HG02798 (cell line): ENCODE measurements at regions not wholly inside any gene's neighbourhood (a gene's known extent, or its start where the extent isn't known, plus 50 kb on each side); places are given as distances from the start of the nearest gene placed in this dataset.

ENCODE experiments used
- ATAC-seq: cut with Tn5 transposase; IDR thresholded peaks from one replicate; pipeline ENCODE4 v1.9.1; 2021; ENCODE audit warnings: mild to moderate bottlenecking; ENCODE audit not compliant: unreplicated experiment, poor library complexity

- no peak for ATAC-seq
These were observed 774.7 kb upstream of the EDIL3 start for GRCh38 chr5:85159395-85159794.

GRCh38 chr5:85168474-85168873, 783.8 kb upstream of the EDIL3 start:
- ATAC-seq, result no peak

GRCh38 chr5:85170183-85170582, 785.5 kb upstream of the EDIL3 start:
- no peak for ATAC-seq

GRCh38 chr5:85173469-85173868, 788.8 kb upstream of the EDIL3 start:
- ATAC-seq, result no peak

- ATAC-seq, result no peak
These were observed 797.7 kb upstream of the EDIL3 start for GRCh38 chr5:85182344-85182743.

- no peak for ATAC-seq
These were observed 819.6 kb upstream of the EDIL3 start for GRCh38 chr5:85204289-85204688.

- ATAC-seq, result peak; percentile 54
These were observed 820.8 kb upstream of the EDIL3 start for GRCh38 chr5:85205430-85205829.

- ATAC-seq, result no peak
These were observed 840.7 kb upstream of the EDIL3 start for GRCh38 chr5:85225388-85225787.

GRCh38 chr5:85249204-85249603, 864.5 kb upstream of the EDIL3 start:
- no peak for ATAC-seq

GRCh38 chr5:85263125-85263524, 878.4 kb upstream of the EDIL3 start:
- ATAC-seq, result no peak

- no peak for ATAC-seq
These were observed 882.0 kb upstream of the EDIL3 start for GRCh38 chr5:85266692-85267091.

GRCh38 chr5:85268194-85268593, 883.5 kb upstream of the EDIL3 start:
- ATAC-seq, result no peak

- peak; percentile 66 for ATAC-seq
These were observed 893.5 kb upstream of the EDIL3 start for GRCh38 chr5:85278193-85278592.

GRCh38 chr5:85288914-85289313, 904.2 kb upstream of the EDIL3 start:
- no peak for ATAC-seq

- ATAC-seq, result no peak
These were observed 908.6 kb upstream of the EDIL3 start for GRCh38 chr5:85293145-85293785.

- ATAC-seq, result no peak
These were observed 919.8 kb upstream of the EDIL3 start for GRCh38 chr5:85304524-85304923.

- ATAC-seq, result no peak
These were observed 921.1 kb upstream of the EDIL3 start for GRCh38 chr5:85305766-85306165.

- ATAC-seq, result no peak
These were observed 926.9 kb upstream of the EDIL3 start for GRCh38 chr5:85311536-85311935.

- no peak for ATAC-seq
These were observed 935.8 kb upstream of the EDIL3 start for GRCh38 chr5:85320495-85320894.

- ATAC-seq, result no peak
These were observed 948.6 kb upstream of the EDIL3 start for GRCh38 chr5:85333276-85333675.

GRCh38 chr5:85337435-85337834, 952.8 kb upstream of the EDIL3 start:
- ATAC-seq, result no peak

- ATAC-seq, result no peak
These were observed 956.1 kb upstream of the EDIL3 start for GRCh38 chr5:85340790-85341189.

GRCh38 chr5:85345818-85346217, 961.1 kb upstream of the EDIL3 start:
- no peak for ATAC-seq
